ENCODE measurements at regions not wholly inside any gene's neighbourhood (a gene's known extent, or its start where the extent isn't known, plus 50 kb on each side); places are given as distances from the start of the nearest gene placed in this dataset.

DNA sequence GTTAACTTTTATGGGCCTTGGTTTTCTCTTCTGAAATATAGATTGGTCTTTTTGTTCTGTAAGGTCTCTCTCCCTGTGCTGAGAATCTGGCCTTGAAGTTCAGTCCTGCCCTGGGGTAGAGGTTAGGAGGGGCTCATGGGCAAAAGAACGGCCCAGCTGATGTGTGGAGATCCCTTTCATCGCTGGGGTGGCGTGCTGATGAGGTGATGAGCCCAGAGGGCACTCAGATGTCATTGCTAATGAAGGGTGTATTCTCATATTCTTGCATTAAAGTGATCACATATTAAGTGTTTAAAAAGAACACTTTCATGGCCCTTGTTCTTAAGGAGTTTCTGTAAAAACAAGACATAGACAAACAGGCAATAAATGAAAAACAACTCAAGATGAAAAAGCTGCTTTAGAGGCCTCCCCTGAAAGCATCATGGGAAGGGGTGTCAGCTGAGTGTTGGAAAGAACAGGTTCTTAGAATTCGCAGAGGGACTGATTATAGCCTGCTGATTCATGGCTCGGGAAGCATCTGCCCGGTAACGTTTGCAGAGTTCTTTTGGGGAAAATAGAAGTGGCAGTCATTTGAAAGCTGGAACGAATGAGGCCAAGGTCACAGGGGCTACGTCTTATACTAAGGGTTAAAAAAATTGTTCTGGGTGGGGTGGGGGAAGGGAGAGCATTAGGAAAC lies 72.5 kb upstream of the GPR158 start:
- H3K4me3 ChIP-seq (replicated peaks; ENCODE audit: insufficient read depth, low read length), result no peak overlapping the region
- no peak for DNase-seq (ENCODE audit: low read depth in 1 of 2, low spot score in 1 of 2)
- TF ChIP-seq GABPA (IDR thresholded peaks at IDR 0.05; ENCODE audit: low read depth) (no peak), POLR2AphosphoS5 (IDR thresholded peaks at IDR 0.05; ENCODE audit: low read depth) (no peak), SPI1 (IDR thresholded peaks at IDR 0.05; ENCODE audit: borderline replicate concordance, low read depth) (no peak)
- TF ChIP-seq, protein P1, sequence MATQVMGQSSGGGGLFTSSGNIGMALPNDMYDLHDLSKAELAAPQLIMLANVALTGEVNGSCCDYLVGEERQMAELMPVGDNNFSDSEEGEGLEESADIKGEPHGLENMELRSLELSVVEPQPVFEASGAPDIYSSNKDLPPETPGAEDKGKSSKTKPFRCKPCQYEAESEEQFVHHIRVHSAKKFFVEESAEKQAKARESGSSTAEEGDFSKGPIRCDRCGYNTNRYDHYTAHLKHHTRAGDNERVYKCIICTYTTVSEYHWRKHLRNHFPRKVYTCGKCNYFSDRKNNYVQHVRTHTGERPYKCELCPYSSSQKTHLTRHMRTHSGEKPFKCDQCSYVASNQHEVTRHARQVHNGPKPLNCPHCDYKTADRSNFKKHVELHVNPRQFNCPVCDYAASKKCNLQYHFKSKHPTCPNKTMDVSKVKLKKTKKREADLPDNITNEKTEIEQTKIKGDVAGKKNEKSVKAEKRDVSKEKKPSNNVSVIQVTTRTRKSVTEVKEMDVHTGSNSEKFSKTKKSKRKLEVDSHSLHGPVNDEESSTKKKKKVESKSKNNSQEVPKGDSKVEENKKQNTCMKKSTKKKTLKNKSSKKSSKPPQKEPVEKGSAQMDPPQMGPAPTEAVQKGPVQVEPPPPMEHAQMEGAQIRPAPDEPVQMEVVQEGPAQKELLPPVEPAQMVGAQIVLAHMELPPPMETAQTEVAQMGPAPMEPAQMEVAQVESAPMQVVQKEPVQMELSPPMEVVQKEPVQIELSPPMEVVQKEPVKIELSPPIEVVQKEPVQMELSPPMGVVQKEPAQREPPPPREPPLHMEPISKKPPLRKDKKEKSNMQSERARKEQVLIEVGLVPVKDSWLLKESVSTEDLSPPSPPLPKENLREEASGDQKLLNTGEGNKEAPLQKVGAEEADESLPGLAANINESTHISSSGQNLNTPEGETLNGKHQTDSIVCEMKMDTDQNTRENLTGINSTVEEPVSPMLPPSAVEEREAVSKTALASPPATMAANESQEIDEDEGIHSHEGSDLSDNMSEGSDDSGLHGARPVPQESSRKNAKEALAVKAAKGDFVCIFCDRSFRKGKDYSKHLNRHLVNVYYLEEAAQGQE (IDR thresholded peaks at IDR 0.05; ENCODE audit: insufficient replicate concordance, low read depth), result no peak
- TF ChIP-seq, protein P2, sequence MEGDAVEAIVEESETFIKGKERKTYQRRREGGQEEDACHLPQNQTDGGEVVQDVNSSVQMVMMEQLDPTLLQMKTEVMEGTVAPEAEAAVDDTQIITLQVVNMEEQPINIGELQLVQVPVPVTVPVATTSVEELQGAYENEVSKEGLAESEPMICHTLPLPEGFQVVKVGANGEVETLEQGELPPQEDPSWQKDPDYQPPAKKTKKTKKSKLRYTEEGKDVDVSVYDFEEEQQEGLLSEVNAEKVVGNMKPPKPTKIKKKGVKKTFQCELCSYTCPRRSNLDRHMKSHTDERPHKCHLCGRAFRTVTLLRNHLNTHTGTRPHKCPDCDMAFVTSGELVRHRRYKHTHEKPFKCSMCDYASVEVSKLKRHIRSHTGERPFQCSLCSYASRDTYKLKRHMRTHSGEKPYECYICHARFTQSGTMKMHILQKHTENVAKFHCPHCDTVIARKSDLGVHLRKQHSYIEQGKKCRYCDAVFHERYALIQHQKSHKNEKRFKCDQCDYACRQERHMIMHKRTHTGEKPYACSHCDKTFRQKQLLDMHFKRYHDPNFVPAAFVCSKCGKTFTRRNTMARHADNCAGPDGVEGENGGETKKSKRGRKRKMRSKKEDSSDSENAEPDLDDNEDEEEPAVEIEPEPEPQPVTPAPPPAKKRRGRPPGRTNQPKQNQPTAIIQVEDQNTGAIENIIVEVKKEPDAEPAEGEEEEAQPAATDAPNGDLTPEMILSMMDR (IDR thresholded peaks at IDR 0.05; ENCODE audit: insufficient read depth, low read length), result no peak
- H3K27me3 ChIP-seq (ENCODE audit: insufficient read depth, poor library complexity, severe bottlenecking), result no peaks in the 10 kb centered on the region
- H3K27ac ChIP-seq (replicated peaks), result no peak overlapping the region

DNA sequence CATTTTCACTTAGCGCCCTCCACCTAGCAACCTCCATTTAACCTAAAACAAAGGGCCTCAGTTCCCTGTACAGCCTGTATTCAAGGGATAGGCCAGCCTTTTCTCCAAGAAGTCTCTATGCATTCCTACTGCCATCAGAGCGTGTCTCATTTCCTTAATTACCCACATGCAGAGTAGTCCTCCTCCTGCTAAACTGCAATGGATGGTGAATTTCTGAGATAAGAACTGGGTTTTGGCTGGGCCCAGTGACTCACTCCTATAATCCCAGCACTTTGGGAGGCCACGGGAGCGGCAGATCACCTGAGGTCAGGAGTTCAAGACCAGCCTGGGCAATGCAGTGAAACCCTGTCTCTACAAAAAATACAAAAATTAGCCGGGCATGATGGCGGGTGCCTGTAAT lies 71.1 kb upstream of the GPR158 start:
- H3K4me3 ChIP-seq (replicated peaks; ENCODE audit: insufficient read depth, low read length), result no peak overlapping the region

DNA sequence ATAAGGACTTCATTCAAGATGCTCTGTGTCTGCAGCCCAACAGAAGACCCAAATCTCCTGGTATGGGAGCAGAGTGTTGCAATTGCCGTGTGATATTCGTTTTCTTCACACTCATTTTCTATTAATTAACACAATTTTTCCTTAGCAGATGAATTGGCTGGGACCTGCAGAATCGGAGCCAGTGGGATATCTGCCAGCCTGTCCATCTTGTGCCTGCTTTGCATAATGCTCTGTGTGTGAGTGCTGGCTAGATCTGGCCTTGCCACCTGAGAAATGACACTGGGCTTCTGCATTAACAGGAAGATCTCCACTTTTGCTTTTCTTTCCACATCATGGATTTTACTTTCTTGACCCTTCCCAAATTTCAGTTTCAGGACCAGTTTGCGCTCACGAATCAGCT lies 70.4 kb upstream of the GPR158 start:
- Histone ChIP-seq H3K27me3 (ENCODE audit: insufficient read depth, poor library complexity, severe bottlenecking) (no peaks in the 10 kb centered on the region), H3K27ac (replicated peaks) (no peak overlapping the region), H3K4me3 (replicated peaks; ENCODE audit: insufficient read depth, low read length) (no peak overlapping the region)
- no peak for DNase-seq (ENCODE audit: low read depth in 1 of 2, low spot score in 1 of 2)
- TF ChIP-seq, protein P1 (IDR thresholded peaks at IDR 0.05; ENCODE audit: insufficient replicate concordance, low read depth), result no peak
- TF ChIP-seq GABPA (IDR thresholded peaks at IDR 0.05; ENCODE audit: low read depth), result no peak
- no peak for TF ChIP-seq POLR2AphosphoS5 (IDR thresholded peaks at IDR 0.05; ENCODE audit: low read depth)
- TF ChIP-seq SPI1 (IDR thresholded peaks at IDR 0.05; ENCODE audit: borderline replicate concordance, low read depth), result no peak
- TF ChIP-seq, protein P2 (IDR thresholded peaks at IDR 0.05; ENCODE audit: insufficient read depth, low read length), result no peak

More for the DNA sequence above, 71.1 kb upstream of the GPR158 start:
- no peak for TF ChIP-seq GABPA (IDR thresholded peaks at IDR 0.05; ENCODE audit: low read depth)
- no peak for TF ChIP-seq POLR2AphosphoS5 (IDR thresholded peaks at IDR 0.05; ENCODE audit: low read depth)
- no peak for TF ChIP-seq SPI1 (IDR thresholded peaks at IDR 0.05; ENCODE audit: borderline replicate concordance, low read depth)
- no peaks in the 10 kb centered on the region for H3K27me3 ChIP-seq (ENCODE audit: insufficient read depth, poor library complexity, severe bottlenecking)
- no peak overlapping the region for H3K27ac ChIP-seq (replicated peaks)
- no peak for DNase-seq (ENCODE audit: low read depth in 1 of 2, low spot score in 1 of 2)

DNA sequence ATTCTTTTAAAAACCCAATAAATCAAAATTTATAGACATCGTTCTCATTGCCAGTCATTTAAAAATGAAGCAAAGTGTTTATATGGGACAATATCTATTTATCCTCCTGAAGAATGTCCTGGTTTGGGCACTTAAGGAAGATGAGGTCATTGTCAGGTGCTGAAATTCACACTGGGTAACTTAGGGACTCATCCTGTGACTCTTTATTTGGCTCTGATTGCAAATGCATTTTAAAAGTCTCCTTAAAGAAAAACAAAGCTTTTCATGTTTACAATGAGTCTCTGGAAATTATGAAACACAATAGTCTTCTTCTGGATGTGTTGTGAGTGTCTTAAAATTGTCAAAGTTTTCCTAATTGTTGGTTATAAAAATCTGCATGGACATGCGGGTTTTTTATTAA lies 69.5 kb upstream of the GPR158 start:
- H3K27ac ChIP-seq (replicated peaks), result no peak overlapping the region
- H3K27me3 ChIP-seq (ENCODE audit: insufficient read depth, poor library complexity, severe bottlenecking), result no peaks in the 10 kb centered on the region
- H3K4me3 ChIP-seq (replicated peaks; ENCODE audit: insufficient read depth, low read length), result no peak overlapping the region
- TF ChIP-seq POLR2AphosphoS5 (IDR thresholded peaks at IDR 0.05; ENCODE audit: low read depth) (no peak), SPI1 (IDR thresholded peaks at IDR 0.05; ENCODE audit: borderline replicate concordance, low read depth) (no peak), GABPA (IDR thresholded peaks at IDR 0.05; ENCODE audit: low read depth) (no peak)
- TF ChIP-seq, protein P2 (IDR thresholded peaks at IDR 0.05; ENCODE audit: insufficient read depth, low read length), result no peak
- TF ChIP-seq, protein P1 (IDR thresholded peaks at IDR 0.05; ENCODE audit: insufficient replicate concordance, low read depth), result no peak
- no peak for DNase-seq (ENCODE audit: low read depth in 1 of 2, low spot score in 1 of 2)

Data from HL-60 (cell line).